ENCODE measurements at regions not wholly inside any gene's neighbourhood (a gene's known extent, or its start where the extent isn't known, plus 50 kb on each side); places are given as distances from the start of the nearest gene placed in this dataset.

DNA sequence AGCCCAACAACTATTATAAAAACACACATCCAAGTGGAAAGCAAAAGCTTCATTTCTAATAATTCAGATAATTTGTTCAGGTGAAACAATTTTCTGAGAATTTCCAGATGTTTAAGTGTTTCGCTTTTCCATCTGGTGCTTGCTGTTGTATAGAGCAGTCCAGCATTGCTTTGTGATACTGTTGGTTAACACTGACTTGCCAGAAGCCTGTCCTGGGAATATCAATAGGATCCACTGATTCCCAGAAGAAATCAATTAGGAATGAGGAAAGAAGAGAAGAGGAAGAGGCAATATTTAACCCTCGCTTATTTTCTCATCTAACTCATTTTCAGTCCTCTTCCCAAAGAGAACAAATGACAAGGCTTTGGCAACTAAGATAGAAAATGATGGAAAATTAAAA lies 94.9 kb upstream of the DDIT4L start:
- H3K4me3 ChIP-seq (replicated peaks in 1 of 2; ENCODE audit: low read depth in 2 of 2, low read length in 2 of 2) = no peak overlapping the region
- TF ChIP-seq, protein P1, sequence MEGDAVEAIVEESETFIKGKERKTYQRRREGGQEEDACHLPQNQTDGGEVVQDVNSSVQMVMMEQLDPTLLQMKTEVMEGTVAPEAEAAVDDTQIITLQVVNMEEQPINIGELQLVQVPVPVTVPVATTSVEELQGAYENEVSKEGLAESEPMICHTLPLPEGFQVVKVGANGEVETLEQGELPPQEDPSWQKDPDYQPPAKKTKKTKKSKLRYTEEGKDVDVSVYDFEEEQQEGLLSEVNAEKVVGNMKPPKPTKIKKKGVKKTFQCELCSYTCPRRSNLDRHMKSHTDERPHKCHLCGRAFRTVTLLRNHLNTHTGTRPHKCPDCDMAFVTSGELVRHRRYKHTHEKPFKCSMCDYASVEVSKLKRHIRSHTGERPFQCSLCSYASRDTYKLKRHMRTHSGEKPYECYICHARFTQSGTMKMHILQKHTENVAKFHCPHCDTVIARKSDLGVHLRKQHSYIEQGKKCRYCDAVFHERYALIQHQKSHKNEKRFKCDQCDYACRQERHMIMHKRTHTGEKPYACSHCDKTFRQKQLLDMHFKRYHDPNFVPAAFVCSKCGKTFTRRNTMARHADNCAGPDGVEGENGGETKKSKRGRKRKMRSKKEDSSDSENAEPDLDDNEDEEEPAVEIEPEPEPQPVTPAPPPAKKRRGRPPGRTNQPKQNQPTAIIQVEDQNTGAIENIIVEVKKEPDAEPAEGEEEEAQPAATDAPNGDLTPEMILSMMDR (IDR thresholded peaks at IDR 0.05; ENCODE audit: low read depth, low read length) = no peak
- no peak for DNase-seq (ENCODE audit: low read depth in 2 of 2)

GRCh38 chr4:100284129-100284880 lies 94.0 kb upstream of the DDIT4L start:
- DNase-seq (ENCODE audit: low read depth in 2 of 2) = no peak
- H3K4me3 ChIP-seq (replicated peaks in 1 of 2; ENCODE audit: low read depth in 2 of 2, low read length in 2 of 2) = no peak overlapping the region
- TF ChIP-seq, protein P1 (IDR thresholded peaks at IDR 0.05; ENCODE audit: low read depth, low read length) = no peak

GRCh38 chr4:100280807-100281206 lies 90.5 kb upstream of the DDIT4L start:
- H3K4me3 ChIP-seq (replicated peaks in 1 of 2; ENCODE audit: low read depth in 2 of 2, low read length in 2 of 2) = no peak overlapping the region
- TF ChIP-seq, protein P1 (IDR thresholded peaks at IDR 0.05; ENCODE audit: low read depth, low read length) = no peak
- no peak for DNase-seq (ENCODE audit: low read depth in 2 of 2)

GRCh38 chr4:100278567-100278966 lies 88.3 kb upstream of the DDIT4L start:
- DNase-seq (ENCODE audit: low read depth in 2 of 2) = no peak
- no peak overlapping the region for H3K4me3 ChIP-seq (replicated peaks in 1 of 2; ENCODE audit: low read depth in 2 of 2, low read length in 2 of 2)
- TF ChIP-seq, protein P1 (IDR thresholded peaks at IDR 0.05; ENCODE audit: low read depth, low read length) = no peak

DNA sequence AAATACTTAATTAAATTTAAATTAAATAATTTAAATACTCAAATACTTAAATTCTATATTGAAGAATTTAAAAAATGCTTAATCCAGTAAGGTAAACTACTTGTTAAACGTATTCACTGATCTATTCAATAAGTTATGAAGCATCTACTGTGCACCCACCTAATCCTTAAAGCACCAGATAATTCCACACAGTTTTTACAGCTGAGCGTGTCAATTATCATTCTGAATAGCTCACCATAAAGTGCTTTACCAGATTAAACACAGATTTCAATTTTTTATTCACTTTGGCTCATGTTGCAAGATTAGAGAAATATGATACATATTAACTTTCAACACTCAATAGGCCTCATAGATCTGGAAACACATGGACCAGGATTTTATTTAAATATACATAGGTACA lies 79.2 kb upstream of the DDIT4L start:
- TF ChIP-seq, protein P1 (IDR thresholded peaks at IDR 0.05; ENCODE audit: low read depth, low read length) = no peak
- no peak for DNase-seq (ENCODE audit: low read depth in 2 of 2)
- H3K4me3 ChIP-seq (replicated peaks in 1 of 2; ENCODE audit: low read depth in 2 of 2, low read length in 2 of 2) = no peak overlapping the region

GRCh38 chr4:100268789-100269188 lies 78.5 kb upstream of the DDIT4L start:
- H3K4me3 ChIP-seq (replicated peaks in 1 of 2; ENCODE audit: low read depth in 2 of 2, low read length in 2 of 2) = no peak overlapping the region
- TF ChIP-seq, protein P1 (IDR thresholded peaks at IDR 0.05; ENCODE audit: low read depth, low read length) = no peak
- no peak for DNase-seq (ENCODE audit: low read depth in 2 of 2)

DNA sequence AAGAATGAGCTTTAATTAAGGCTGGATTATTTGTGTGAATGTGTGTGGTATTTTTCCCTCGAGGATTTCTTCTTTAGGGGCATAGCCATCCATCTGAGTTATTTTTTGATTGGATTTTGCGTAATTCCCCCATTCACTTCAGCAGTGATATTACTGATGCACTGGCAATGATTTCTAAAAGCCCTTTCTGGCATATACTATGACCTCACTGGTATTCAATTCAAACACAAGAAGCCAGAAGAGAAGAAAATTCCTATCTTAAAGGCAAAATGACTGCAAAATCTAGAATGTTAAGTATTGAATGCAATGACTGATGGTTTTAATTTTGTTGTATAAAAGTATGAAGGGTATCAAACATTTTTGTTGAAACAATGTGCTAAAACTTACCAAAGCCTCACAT lies 71.1 kb upstream of the DDIT4L start:
- DNase-seq (ENCODE audit: low read depth in 2 of 2) = no peak
- no peak overlapping the region for H3K4me3 ChIP-seq (replicated peaks in 1 of 2; ENCODE audit: low read depth in 2 of 2, low read length in 2 of 2)
- TF ChIP-seq, protein P1 (IDR thresholded peaks at IDR 0.05; ENCODE audit: low read depth, low read length) = no peak

Data from cardiac fibroblast (primary cell).